K562 (cell line): ENCODE measurements at regions not wholly inside any gene's neighbourhood (a gene's known extent, or its start where the extent isn't known, plus 50 kb on each side); places are given as distances from the start of the nearest gene placed in this dataset.

Experiments used
- BCLAF1 ChIP-seq, 2 experiments: fragments of 450-650 bp in 1 of 2; IDR thresholded peaks; 2 replicates each; pipeline ENCODE4 v1.6.1; 2011 to 2017; ENCODE audit warnings: low read depth in 2 of 2, antibody characterized with exemption in 1 of 2, borderline replicate concordance in 1 of 2, low read length in 1 of 2, mild to moderate bottlenecking in 1 of 2, mixed read lengths in 1 of 2; ENCODE audit not compliant: control insufficient read depth in 1 of 2
- BRF1 ChIP-seq: IDR thresholded peaks from 3 replicates; pipeline ENCODE4 v1.6.1; 2011; ENCODE audit warnings: borderline replicate concordance, mild to moderate bottlenecking; ENCODE audit not compliant: insufficient read length; ENCODE audit errors: extremely low read depth
- CAMTA2 ChIP-seq: fragments of 250-450 bp; sonication (Bioruptor Pico); conservative IDR thresholded peaks from 2 replicates; pipeline ENCODE4 v1.5.1; 2022
- CBX5 ChIP-seq: IDR thresholded peaks from 2 replicates; pipeline ENCODE4 v1.6.1; 2014; ENCODE audit warnings: low read depth, borderline replicate concordance
- E2F3 ChIP-seq: fragments of 250-450 bp; sonication (Bioruptor Pico); IDR thresholded peaks from 2 replicates; pipeline ENCODE4 v1.4.0; 2020; ENCODE audit warnings: mild to moderate bottlenecking
- E2F4 ChIP-seq: sonication (generic); formaldehyde crosslinking; IDR thresholded peaks from 2 replicates; pipeline ENCODE4 v1.8.0; 2022; ENCODE audit warnings: mild to moderate bottlenecking, low read depth, missing genetic modification reagents
- EGR1 ChIP-seq: fragments of 450-650 bp; conservative IDR thresholded peaks from 2 replicates; pipeline ENCODE4 v1.6.1; 2017; ENCODE audit warnings: mild to moderate bottlenecking
- GATAD2B ChIP-seq: fragments of 450-650 bp; IDR thresholded peaks from 2 replicates; pipeline ENCODE4 v1.6.1; 2017; ENCODE audit warnings: mild to moderate bottlenecking, borderline replicate concordance
- GTF2A2 ChIP-seq: IDR thresholded peaks from 2 replicates; pipeline ENCODE4 v1.6.1; 2016; ENCODE audit warnings: mild to moderate bottlenecking, missing genetic modification characterization, missing compliant biosample characterization
- LEF1 ChIP-seq: fragments of 450-650 bp; IDR thresholded peaks from 2 replicates; pipeline ENCODE4 v1.6.1; 2016; ENCODE audit warnings: mild to moderate bottlenecking
- MCM3 ChIP-seq: fragments of 450-650 bp; IDR thresholded peaks from 2 replicates; pipeline ENCODE4 v1.6.1; 2016
- PPARD ChIP-seq: fragments of 250-450 bp; sonication (Bioruptor Pico); IDR thresholded peaks from 2 replicates; pipeline ENCODE4 v1.8.0; 2022; ENCODE audit warnings: inconsistent platforms, mild to moderate bottlenecking, moderate library complexity
- TOE1 ChIP-seq, 2 experiments: fragments of 450-650 bp in 1 of 2; sonication (generic) in 1 of 2; formaldehyde crosslinking in 1 of 2; IDR thresholded peaks; 2 replicates each; pipeline versions ENCODE4 v1.7.1 to v1.8.0; 2016 to 2022; ENCODE audit warnings: borderline replicate concordance in 2 of 2, mild to moderate bottlenecking in 2 of 2, antibody characterized with exemption in 1 of 2, inconsistent platforms in 1 of 2, low read depth in 1 of 2, missing genetic modification reagents in 1 of 2, moderate library complexity in 1 of 2
- ZFP1 ChIP-seq: fragments of 450-650 bp; formaldehyde crosslinking; IDR thresholded peaks from 2 replicates; pipeline ENCODE4 v1.4.0; 2020; ENCODE audit warnings: mild to moderate bottlenecking, mixed read lengths
- ZMIZ1 ChIP-seq, 2 experiments: fragments of 150-350 bp in 1 of 2; IDR thresholded peaks; 2 replicates each; pipeline ENCODE4 v1.6.1; 2012 to 2016; ENCODE audit warnings: low read depth in 2 of 2, low read length in 2 of 2, mild to moderate bottlenecking in 1 of 2, moderate library complexity in 1 of 2
- ZNF134 ChIP-seq: fragments of 250-450 bp; sonication (Bioruptor Pico); conservative IDR thresholded peaks from 2 replicates; pipeline ENCODE4 v1.4.0; 2020
- ZNF24 ChIP-seq: fragments of 450-650 bp; IDR thresholded peaks from 2 replicates; pipeline ENCODE4 v1.6.1; 2016
- ZNF253 ChIP-seq: fragments of 250-450 bp; sonication (Bioruptor Pico); conservative IDR thresholded peaks from 2 replicates; pipeline ENCODE4 v1.6.1; 2021; ENCODE audit warnings: mild to moderate bottlenecking
- ZNF384 ChIP-seq: IDR thresholded peaks from 2 replicates; pipeline ENCODE4 v1.6.1; 2012; ENCODE audit warnings: low read depth, low read length, improper control_type of control experiment
- ZNF436 ChIP-seq: fragments of 250-450, 450-650 bp; sonication (Bioruptor Pico); formaldehyde crosslinking; IDR thresholded peaks from 2 replicates; pipeline ENCODE4 v1.7.0; 2020; ENCODE audit warnings: mild to moderate bottlenecking
- ZNF77 ChIP-seq: fragments of 250-450 bp; sonication (Bioruptor Pico); IDR thresholded peaks from 2 replicates; pipeline ENCODE4 v1.5.0; 2020

- no peak for TF ChIP-seq E2F3
- no peak for TF ChIP-seq ZNF253 (CRISPR knock-in tag)
- TF ChIP-seq GTF2A2 = no peak
- no peak for TF ChIP-seq MCM3
- no peak for TF ChIP-seq BCLAF1 (IDR thresholded peaks at IDR 0.05; ENCODE audit: borderline replicate concordance in 1 of 2, control insufficient read depth in 1 of 2, low read depth in 2 of 2, low read length in 1 of 2)
- no peak for TF ChIP-seq ZNF436 (CRISPR knock-in tag)
- TF ChIP-seq CBX5 = no peak
- peak; percentile 54 for TF ChIP-seq TOE1 (IDR thresholded peaks at IDR 0.05; ENCODE audit: borderline replicate concordance)
- no peak for TF ChIP-seq TOE1 (CRISPR knock-in tag; IDR thresholded peaks at IDR 0.05; ENCODE audit: borderline replicate concordance, low read depth)
- TF ChIP-seq ZFP1 (CRISPR knock-in tag) = no peak
- TF ChIP-seq ZNF24 = no peak
- TF ChIP-seq PPARD = no peak
- TF ChIP-seq E2F4 (CRISPR knock-in tag) = no peak
- TF ChIP-seq ZNF77 = no peak
- no peak for TF ChIP-seq LEF1
- TF ChIP-seq ZMIZ1 (IDR thresholded peaks at IDR 0.05; ENCODE audit: low read depth in 2 of 2, low read length in 2 of 2) = no peak
- TF ChIP-seq EGR1 = peak; percentile 63
- TF ChIP-seq CAMTA2 (CRISPR knock-in tag) = no peak
- no peak for TF ChIP-seq ZNF134 (CRISPR knock-in tag)
- no peak for TF ChIP-seq BRF1
- TF ChIP-seq ZNF384 = peak; percentile 93
- TF ChIP-seq GATAD2B = no peak
Observed at GRCh38 chr6:28719275-28719940, 193.7 kb downstream of the GPX5 start (continued).
